Fibroblast of lung (primary cell): ENCODE measurements at regions not wholly inside any gene's neighbourhood (a gene's known extent, or its start where the extent isn't known, plus 50 kb on each side); places are given as distances from the start of the nearest gene placed in this dataset.

Experiments
- CTCF ChIP-seq, 2 donors: IDR thresholded peaks in 1 of 2; conservative IDR thresholded peaks in 1 of 2; 1 replicate in 1 of 2; 2 replicates in 1 of 2; pipeline ENCODE4 v1.5.1; 2011 to 2012; ENCODE audit warnings: low read length in 2 of 2, control low read depth in 1 of 2, inconsistent platforms in 1 of 2, low read depth in 1 of 2, mild to moderate bottlenecking in 1 of 2
- EZH2 ChIP-seq: IDR thresholded peaks from 2 replicates; pipeline ENCODE4 v1.5.1; 2012; ENCODE audit warnings: low read length, control low read depth, mild to moderate bottlenecking; ENCODE audit errors: missing control alignments

GRCh38 chr22:48331691-48332220 lies 1495.9 kb downstream of the BRD1 start:
- no peak for TF ChIP-seq CTCF (conservative IDR thresholded peaks at IDR 0.05 in 1 of 2, IDR thresholded peaks at IDR 0.05 in 1 of 2; ENCODE audit: low read depth in 1 of 2, low read length in 2 of 2)
- no peak for TF ChIP-seq EZH2
